Upper lobe of right lung (tissue), 1 donor: ENCODE measurements at regions not wholly inside any gene's neighbourhood (a gene's known extent, or its start where the extent isn't known, plus 50 kb on each side); places are given as distances from the start of the nearest gene placed in this dataset.

Source experiments
- ATAC-seq: fragments of 200-7000 bp; cut with Tn5 transposase; one replicate; pipeline ENCODE4 v1.9.1; 2020; ENCODE audit warnings: mild to moderate bottlenecking, moderate library complexity
- DNase-seq: peaks from one replicate; pipeline ENCODE4 v3.0.0-alpha.2; 2020
- H3K27ac ChIP-seq: fragments of 200-600 bp; one replicate; pipeline ENCODE4 v1.8.0; 2022
- H3K27me3 ChIP-seq: fragments of 200-600 bp; one replicate; pipeline ENCODE4 v1.8.0; 2022; ENCODE audit warnings: mild to moderate bottlenecking
- H3K36me3 ChIP-seq: fragments of 200-600 bp; one replicate; pipeline ENCODE4 v1.8.0; 2022
- H3K4me1 ChIP-seq: fragments of 200-600 bp; one replicate; pipeline ENCODE4 v1.8.0; 2022
- H3K4me3 ChIP-seq: fragments of 200-600 bp; one replicate; pipeline ENCODE4 v1.8.0; 2022; ENCODE audit warnings: mild to moderate bottlenecking
- H3K9me3 ChIP-seq: fragments of 200-600 bp; one replicate; pipeline ENCODE4 v1.8.0; 2022
- CTCF ChIP-seq: fragments of 200-600 bp; IDR thresholded peaks from one replicate; pipeline ENCODE4 v1.8.0; 2022; ENCODE audit warnings: antibody characterized with exemption
- intact Hi-C: fragments of 100-400 bp; cut with DNase I; formaldehyde crosslinking; loops from one replicate; pipeline ENCODE4 v1.11.0; 2022
- donor health status: DM: no; HTN: yes; CAD: no; lungs with severe emphysema.

GRCh38 chr2:117551858-117552257 is 262.6 kb upstream of the DDX18 start:
- TF ChIP-seq CTCF = no peak
- no peak for DNase-seq
- Histone ChIP-seq H3K9me3 (no peaks in the 10 kb centered on the region), H3K4me3 (no peak overlapping the region), H3K27me3 (no peaks in the 10 kb centered on the region), H3K36me3 (no peaks in the 10 kb centered on the region), H3K27ac (no peak overlapping the region), H3K4me1 (no peaks in the 10 kb centered on the region)
- no peak for ATAC-seq
- intact Hi-C loops = no loop called here

GRCh38 chr2:117553448-117553847 is 261.0 kb upstream of the DDX18 start:
- Histone ChIP-seq H3K4me1 (no peaks in the 10 kb centered on the region), H3K27ac (no peak overlapping the region), H3K9me3 (no peaks in the 10 kb centered on the region), H3K36me3 (no peaks in the 10 kb centered on the region), H3K27me3 (no peaks in the 10 kb centered on the region), H3K4me3 (no peak overlapping the region)
- ATAC-seq (no peak), DNase-seq (no peak)
- TF ChIP-seq CTCF = no peak
- intact Hi-C loops = no loop called here

- H3K27ac ChIP-seq = no peak overlapping the region
- no peak for TF ChIP-seq CTCF
- H3K4me1 ChIP-seq = no peaks in the 10 kb centered on the region
- no peak overlapping the region for H3K4me3 ChIP-seq
- no peaks in the 10 kb centered on the region for H3K27me3 ChIP-seq
- DNase-seq (no peak), ATAC-seq (no peak)
- intact Hi-C loops = no loop called here
- H3K9me3 ChIP-seq = no peaks in the 10 kb centered on the region
- H3K36me3 ChIP-seq = no peaks in the 10 kb centered on the region
These were observed 258.5 kb upstream of the DDX18 start for GRCh38 chr2:117555965-117556364.

GRCh38 chr2:117557626-117558025 is 256.9 kb upstream of the DDX18 start:
- ATAC-seq (no peak), DNase-seq (no peak)
- Histone ChIP-seq H3K27ac (no peak overlapping the region), H3K4me1 (no peaks in the 10 kb centered on the region), H3K4me3 (no peak overlapping the region), H3K27me3 (no peaks in the 10 kb centered on the region), H3K36me3 (no peaks in the 10 kb centered on the region), H3K9me3 (no peaks in the 10 kb centered on the region)
- intact Hi-C loops = no loop called here
- TF ChIP-seq CTCF = no peak

GRCh38 chr2:117562654-117563053 is 251.8 kb upstream of the DDX18 start:
- Histone ChIP-seq H3K9me3 (no peaks in the 10 kb centered on the region), H3K4me1 (no peaks in the 10 kb centered on the region), H3K36me3 (no peaks in the 10 kb centered on the region), H3K27ac (no peak overlapping the region), H3K27me3 (no peaks in the 10 kb centered on the region), H3K4me3 (no peak overlapping the region)
- intact Hi-C loops = no loop called here
- ATAC-seq (no peak), DNase-seq (no peak)
- TF ChIP-seq CTCF = no peak

GRCh38 chr2:117571590-117572349 is 242.7 kb upstream of the DDX18 start:
- no peak for TF ChIP-seq CTCF

More at GRCh38 chr2:117571590-117572349, 242.7 kb upstream of the DDX18 start:
- H3K4me3 ChIP-seq = no peak overlapping the region
- H3K27ac ChIP-seq = no peak overlapping the region
- intact Hi-C loops = no loop called here
- ATAC-seq (peak; percentile 19), DNase-seq (no peak)
- H3K4me1 ChIP-seq = no peaks in the 10 kb centered on the region
- H3K27me3 ChIP-seq = no peaks in the 10 kb centered on the region
- no peaks in the 10 kb centered on the region for H3K36me3 ChIP-seq
- peaks cover 9% of the 10 kb centered on the region for H3K9me3 ChIP-seq
